ENCODE measurements at regions not wholly inside any gene's neighbourhood (a gene's known extent, or its start where the extent isn't known, plus 50 kb on each side); places are given as distances from the start of the nearest gene placed in this dataset.

DNA sequence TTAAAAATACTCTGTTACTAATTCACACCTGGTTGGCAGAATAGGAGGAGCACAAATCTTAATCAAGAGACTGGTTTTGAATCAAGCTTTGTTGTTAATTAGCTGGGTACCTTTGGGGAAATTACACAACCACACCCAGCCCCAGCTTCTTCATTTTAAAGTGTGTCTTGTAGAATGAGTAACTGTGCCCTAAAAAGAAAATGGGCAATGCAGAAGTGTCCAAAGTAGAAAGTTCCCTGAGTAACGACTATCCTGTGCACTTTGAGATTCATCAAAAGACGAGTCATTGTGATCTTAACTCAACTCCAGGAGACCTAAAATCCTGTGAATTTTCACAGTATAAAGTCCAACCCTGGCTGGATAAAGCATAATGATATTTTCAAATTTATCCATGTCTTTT lies 792.3 kb upstream of the HS3ST1 start:
- TF ChIP-seq, protein P1, sequence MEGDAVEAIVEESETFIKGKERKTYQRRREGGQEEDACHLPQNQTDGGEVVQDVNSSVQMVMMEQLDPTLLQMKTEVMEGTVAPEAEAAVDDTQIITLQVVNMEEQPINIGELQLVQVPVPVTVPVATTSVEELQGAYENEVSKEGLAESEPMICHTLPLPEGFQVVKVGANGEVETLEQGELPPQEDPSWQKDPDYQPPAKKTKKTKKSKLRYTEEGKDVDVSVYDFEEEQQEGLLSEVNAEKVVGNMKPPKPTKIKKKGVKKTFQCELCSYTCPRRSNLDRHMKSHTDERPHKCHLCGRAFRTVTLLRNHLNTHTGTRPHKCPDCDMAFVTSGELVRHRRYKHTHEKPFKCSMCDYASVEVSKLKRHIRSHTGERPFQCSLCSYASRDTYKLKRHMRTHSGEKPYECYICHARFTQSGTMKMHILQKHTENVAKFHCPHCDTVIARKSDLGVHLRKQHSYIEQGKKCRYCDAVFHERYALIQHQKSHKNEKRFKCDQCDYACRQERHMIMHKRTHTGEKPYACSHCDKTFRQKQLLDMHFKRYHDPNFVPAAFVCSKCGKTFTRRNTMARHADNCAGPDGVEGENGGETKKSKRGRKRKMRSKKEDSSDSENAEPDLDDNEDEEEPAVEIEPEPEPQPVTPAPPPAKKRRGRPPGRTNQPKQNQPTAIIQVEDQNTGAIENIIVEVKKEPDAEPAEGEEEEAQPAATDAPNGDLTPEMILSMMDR (IDR thresholded peaks at IDR 0.05; ENCODE audit: borderline replicate concordance, insufficient read depth, low read depth, low read length): no peak
- H3K4me3 ChIP-seq (ENCODE audit: low read depth, low read length): no peak overlapping the region

DNA sequence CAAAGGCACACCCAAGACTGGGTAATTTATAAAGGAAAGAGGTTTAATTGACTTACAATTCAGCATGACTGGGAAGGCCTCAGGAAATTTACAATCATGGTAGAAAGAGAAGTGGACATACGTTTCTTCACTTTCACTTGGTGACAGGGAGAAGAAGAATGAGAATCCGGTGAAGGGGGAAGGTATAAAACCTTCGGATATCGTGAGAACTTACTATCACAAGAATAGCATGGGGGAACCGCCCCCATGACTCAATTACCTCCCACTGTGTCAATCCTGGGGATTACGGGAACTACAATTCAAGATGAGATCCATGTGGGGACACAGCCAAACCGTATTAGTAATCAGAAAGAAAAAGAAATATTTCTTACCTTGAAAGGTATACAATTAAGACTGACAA lies 782.9 kb upstream of the HS3ST1 start:
- TF ChIP-seq, protein P1 (IDR thresholded peaks at IDR 0.05; ENCODE audit: borderline replicate concordance, insufficient read depth, low read depth, low read length): no peak
- H3K4me3 ChIP-seq (ENCODE audit: low read depth, low read length): no peak overlapping the region

DNA sequence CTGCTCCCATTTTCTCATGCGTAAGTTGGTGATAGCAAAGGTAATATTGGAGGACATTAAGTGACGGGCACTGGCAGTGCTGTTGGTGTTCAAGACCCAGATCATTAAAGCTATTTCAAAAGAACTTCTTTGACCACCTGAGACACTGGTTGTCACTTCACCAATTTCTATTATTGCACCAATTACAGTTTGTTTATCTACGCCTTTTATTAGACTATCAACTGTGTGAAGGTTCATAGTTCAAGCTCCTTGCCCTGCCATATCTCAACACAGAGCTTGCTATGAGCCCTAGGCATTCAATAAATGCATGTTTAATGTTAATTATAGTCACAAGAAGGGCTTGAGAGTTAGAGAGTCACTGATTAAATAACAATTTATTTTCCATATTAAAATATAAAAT lies 778.7 kb upstream of the HS3ST1 start:
- TF ChIP-seq, protein P1 (IDR thresholded peaks at IDR 0.05; ENCODE audit: borderline replicate concordance, insufficient read depth, low read depth, low read length): no peak
- H3K4me3 ChIP-seq (ENCODE audit: low read depth, low read length): no peak overlapping the region

DNA sequence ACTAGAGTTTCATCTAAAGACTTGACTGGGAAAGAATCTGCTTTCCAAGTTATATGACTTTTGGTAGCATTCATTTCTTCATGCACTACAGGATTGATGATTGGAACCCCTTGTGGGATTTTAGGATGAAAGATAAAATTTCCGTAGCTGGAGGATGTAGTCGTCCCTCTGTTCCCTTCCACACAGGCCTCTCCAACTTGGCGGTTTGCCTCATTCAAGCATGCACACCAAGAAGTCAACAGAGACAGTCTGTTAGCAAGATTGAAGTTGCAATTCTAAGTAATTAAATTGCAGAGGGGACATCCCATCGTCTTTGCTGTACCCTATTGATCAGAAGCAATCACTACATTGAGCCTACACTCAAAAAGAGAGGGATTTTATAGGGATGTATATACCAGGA lies 777.4 kb upstream of the HS3ST1 start:
- TF ChIP-seq, protein P1 (IDR thresholded peaks at IDR 0.05; ENCODE audit: borderline replicate concordance, insufficient read depth, low read depth, low read length): no peak
- no peak overlapping the region for H3K4me3 ChIP-seq (ENCODE audit: low read depth, low read length)

DNA sequence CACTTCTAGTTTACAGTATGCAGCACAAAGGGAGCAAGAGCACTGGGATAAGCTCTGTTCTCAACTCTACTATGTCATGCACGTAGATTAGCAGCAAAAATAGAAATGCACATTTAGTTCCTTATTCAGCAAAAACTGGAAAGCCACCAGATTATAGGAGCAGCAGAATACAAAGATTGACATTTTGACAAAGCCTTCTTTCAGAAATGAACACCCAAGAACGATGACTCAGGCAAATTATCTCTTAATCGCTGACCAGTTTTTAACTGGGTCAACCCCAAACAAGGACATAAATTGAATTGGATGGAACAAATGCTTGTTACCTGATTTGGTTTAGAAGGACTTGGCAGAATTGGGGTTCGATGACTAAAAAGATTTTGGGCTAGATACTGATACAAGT lies 775.3 kb upstream of the HS3ST1 start:
- H3K4me3 ChIP-seq (ENCODE audit: low read depth, low read length): no peak overlapping the region
- TF ChIP-seq, protein P1 (IDR thresholded peaks at IDR 0.05; ENCODE audit: borderline replicate concordance, insufficient read depth, low read depth, low read length): no peak

DNA sequence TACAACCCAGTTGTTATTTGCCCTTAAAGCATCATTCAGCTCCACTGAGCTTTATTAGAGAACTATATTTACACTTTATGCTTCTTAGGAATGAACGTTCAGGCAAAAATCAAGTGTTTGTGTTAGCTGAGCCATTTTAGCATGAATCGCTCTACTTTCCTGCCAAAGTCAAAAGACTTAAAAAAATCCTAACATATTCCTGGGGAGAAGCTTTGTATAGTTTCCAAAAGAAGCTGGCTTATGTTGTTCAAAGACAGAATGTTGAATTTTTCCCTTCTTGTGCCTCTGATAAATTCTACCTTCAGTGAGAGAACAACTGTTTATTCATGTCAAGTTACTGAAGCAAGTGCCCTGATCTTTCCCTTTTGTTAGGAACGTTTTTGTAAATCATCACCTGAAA lies 771.5 kb upstream of the HS3ST1 start:
- no peak overlapping the region for H3K4me3 ChIP-seq (ENCODE audit: low read depth, low read length)
- TF ChIP-seq, protein P1 (IDR thresholded peaks at IDR 0.05; ENCODE audit: borderline replicate concordance, insufficient read depth, low read depth, low read length): no peak

DNA sequence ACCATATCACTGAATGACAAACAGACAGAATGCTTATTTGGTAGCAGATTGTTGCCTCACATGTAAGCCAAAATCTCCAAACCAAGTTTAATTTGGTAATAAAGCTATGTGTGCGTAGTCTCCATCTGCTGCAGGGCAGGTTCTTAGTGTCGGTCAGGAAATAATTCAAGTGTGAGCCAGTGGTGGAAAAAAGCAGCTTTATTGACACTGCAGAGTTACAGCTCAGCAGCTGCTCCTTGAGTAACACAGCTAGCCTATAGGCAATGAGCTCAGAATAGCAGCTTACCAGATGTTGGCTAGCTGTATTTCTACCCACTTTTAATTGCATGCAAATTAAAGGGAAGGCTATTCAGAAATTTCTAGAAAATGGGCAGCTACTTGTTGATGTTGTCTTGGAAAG lies 757.8 kb upstream of the HS3ST1 start:
- TF ChIP-seq, protein P1 (IDR thresholded peaks at IDR 0.05; ENCODE audit: borderline replicate concordance, insufficient read depth, low read depth, low read length): no peak
- H3K4me3 ChIP-seq (ENCODE audit: low read depth, low read length): no peak overlapping the region

All from GM12875 (cell line).